Suppressor macrophage treated with lipopolysaccharide for 4 hours (primary cell): ENCODE measurements at regions not wholly inside any gene's neighbourhood (a gene's known extent, or its start where the extent isn't known, plus 50 kb on each side); places are given as distances from the start of the nearest gene placed in this dataset.
A peak's percentile ranks its signal among the peaks of the same experiment; 100 is the strongest.
"Not testable (repeated sequence)": the region's sequence is repeated elsewhere in the genome, so short reads cannot be mapped to it uniquely, and the experiment has no call there.

Source experiments
- DNase-seq: peaks from one replicate; pipeline ENCODE4 v3.0.0-alpha.2; 2020

DNA sequence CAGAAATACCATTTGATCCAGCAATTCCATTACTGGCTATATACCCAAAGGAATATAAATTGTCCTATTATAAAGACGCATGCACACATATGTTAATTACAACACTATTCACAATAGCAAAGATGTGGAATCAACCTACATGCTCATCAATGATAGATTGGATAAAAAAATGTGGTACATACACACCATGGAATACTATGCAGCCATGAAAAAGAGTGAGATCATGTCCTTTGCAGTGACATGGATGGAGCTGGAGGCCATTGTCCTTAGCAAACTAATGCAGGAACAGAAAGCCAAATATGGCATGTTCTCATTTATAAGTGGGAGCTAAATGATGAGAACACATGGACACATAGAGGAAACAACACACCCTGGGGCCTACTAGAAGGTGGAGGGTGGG lies 78.3 kb upstream of the EED start:
- not testable (repeated sequence) for DNase-seq

DNA sequence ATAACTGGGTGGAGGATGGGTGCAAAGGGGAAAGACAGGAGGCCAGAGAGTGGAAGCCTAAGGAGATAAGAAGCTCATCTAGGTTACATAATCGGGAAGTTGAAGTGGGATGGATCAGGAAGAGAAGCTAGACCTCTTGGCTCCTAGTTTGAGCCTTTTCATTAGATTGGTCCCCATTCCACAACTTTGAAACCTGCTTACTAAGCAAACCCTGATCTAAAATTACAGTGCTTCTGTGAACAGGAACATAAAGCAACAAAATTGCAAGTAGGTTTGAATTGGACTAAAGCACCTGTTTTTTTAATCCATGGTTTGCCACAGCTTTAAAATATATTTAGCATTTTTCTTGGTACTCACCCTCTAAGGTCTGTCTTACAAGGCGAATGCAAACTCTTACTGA lies 80.4 kb upstream of the EED start:
- DNase-seq: no peak

DNA sequence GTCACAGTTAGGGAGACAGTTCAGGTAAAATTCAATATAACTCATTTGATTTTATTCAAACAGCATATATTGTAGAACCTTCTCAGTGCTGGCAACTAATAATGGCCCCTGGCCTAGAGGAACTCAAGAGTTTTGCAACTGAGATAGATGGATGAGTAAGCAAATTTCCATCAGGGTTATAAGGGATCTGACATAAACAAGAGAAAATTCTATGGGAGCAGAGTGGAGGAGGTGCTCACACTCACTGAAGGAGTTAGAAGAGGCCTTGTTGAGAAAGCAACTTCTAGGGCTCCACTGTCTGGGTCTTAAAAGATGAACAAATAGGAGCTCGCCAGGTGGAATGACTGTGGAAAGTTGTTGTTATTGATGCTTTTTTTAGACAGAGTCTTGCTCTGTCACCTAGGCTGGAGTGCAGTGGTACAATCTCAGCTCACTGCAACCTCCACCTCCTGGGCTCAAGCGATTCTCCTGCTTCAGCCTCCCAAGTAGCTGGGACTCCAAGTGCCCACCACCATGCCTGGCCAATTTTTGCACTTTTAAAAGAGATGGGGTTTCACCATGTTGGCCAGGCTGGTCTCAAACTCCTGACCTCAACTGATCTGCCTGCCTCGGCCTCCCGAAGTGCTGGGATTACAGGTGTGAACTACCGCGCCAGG lies 81.2 kb upstream of the EED start:
- DNase-seq: peak; percentile 84

DNA sequence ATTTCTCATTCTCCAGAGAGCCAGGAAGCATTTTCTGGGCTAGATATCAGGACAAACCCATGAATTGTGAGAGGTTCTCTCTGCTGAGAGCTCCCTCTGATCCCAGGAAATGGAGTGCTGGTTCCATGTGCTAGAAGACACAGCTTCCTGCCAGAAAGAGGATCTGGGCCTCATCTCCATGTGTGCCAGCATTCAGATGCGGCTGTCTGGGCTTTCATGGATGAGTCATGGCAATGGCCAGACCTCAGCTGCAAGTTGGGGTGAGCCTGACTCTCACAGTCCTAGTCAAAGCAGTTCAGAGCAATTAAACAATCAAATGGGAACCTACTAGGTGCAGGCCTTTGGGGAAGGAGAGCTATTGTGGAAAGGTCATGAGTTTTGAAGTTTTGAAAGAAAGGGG lies 82.3 kb upstream of the EED start:
- peak; percentile 89 for DNase-seq

DNA sequence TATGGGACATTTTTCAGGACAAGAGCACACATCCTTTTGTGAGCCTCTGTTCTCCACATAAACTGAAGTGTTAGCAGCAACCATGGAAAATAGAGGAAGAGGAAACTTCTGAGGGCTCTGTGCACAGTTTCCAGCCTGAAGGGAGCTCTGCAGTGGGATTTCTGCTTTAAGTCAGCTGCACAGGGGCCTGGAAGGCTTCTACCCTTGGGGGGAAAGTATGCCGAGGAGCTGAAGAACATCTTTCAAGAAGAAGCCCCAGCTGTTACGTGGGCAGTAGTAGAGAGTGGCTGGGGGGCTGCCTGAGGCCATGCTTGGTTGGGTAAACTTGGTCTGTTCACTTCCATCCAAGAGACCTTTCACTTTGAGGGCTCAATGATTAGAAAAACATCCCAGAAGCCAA lies 82.7 kb upstream of the EED start:
- no peak for DNase-seq

DNA sequence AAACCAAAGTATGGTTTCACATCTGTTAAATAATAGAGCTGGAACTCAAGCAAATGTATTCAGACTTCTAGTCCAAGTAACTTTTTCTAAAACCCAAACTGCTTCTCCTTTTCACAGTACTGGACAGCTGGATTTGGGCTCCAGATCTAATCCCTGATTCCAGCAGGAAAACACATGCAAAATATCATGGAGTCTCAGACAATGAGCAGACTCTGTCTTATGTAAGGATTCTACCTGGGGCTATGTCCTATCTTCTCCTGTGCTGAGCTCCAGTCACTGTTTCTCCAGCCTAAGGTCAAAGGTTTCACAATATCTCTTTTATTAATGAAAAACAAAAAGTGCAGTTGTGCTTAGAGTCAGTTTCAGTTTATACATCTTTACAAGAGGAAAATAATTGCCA lies 83.2 kb upstream of the EED start:
- DNase-seq: no peak

DNA sequence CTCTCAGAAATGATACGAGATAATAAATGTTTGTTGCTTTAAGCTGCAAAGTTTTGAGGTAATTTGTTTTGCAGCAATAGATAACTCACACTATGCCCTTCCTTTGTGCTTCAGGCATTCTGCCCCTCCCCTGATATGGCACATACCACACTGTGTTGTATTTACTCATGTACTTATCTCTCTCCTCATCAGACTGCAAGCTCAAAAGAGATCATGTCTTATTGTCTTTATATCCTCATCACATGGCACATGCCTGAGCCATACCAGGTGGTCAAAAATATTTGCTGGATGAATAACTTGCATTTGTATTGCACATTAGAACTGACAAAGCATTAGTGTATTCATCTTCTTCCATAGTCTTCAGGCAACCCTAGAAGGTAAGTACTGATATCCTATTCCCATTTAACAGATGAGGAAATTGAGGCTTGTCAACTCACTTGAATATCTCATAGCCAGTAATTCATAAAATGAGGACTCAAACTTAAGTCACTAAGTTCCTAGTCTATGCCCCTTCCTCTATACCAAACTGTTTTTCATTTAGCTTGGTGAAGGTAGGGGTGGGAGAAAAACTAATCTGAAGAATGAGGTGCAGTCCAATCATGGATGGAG lies 83.9 kb upstream of the EED start:
- no peak for DNase-seq

DNA sequence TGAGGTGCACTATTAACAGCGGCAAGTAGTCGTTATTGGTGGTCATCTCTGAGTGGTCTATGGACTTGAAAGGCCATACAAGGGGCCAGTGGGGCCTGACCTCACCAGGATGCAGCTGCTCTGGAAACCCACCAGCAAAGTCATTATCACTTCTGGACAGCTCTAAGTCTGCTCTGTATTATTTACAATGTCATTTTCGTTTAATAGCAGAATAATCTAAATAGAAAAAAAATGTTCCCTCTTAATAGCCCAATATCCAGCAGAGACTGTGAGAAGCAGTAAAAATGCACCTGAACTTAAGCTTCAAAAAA lies 85.0 kb upstream of the EED start:
- DNase-seq: no peak

DNA sequence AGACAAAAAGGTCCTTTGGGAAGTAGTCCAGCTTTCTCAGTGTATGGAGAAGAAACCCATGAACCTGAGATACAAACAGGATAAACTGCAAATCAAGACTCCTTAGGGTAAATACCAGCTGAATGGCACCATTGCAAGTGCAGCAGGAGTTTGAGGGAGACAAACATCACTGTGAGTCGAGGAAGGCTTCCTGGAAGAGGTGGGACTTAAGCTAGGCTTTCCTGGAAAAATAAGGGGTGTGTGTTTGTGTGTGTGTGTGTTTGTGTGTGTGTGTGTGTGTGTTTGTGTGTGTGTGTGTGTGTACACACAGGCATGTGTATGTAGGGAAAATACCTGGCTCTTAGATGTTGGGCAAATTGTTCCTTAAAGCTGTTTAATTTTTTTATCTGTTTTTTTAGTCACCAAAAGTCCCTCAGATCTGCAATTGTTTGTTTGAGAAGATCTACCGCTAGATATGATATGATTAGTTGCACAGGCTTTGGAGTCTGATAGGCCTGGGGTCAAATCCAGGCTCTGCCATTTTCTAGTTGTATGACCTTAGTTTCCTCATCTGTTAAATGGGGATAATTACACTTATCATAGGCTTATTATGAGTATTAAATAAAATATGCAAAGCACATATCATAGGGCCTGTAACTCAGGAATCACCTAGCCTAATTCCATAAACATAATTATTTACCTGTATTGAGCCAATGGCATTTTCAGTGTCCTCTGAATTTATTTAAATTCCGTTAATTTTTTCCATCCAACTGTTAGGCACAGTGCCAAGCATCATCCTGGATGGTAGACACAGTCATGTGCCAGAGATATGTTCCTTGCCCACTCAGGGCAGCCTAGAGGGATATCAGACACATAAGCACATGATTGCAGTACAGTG lies 85.6 kb upstream of the EED start:
- DNase-seq: no peak

DNA sequence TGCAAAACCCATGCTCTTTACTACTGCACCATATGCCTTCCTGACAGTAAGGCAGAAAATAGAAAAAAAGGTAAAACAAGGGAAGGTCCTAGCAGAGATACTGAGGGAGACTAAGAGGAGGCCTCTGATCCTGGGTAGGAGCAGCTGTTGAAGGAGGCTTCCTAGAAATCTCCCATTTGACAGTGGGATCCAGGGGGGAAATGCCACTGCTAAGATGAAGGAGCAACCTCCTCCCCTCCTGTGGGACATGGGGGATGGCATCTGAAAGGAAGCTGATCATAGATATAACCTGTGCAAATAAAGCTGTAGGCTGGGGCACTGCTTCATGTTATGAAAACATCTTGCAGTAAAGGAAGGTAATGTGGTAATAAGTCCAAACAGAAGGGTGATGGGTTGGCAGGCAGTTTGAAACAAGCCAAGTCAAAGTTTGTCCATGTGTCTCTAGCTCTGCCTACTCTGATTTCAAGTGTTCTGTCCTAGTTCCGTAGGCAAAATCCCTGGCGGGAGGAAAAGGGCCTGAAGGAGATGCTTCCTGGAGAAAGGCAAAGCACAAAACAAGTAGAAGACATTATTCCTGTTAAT lies 86.7 kb upstream of the EED start:
- no peak for DNase-seq

DNA sequence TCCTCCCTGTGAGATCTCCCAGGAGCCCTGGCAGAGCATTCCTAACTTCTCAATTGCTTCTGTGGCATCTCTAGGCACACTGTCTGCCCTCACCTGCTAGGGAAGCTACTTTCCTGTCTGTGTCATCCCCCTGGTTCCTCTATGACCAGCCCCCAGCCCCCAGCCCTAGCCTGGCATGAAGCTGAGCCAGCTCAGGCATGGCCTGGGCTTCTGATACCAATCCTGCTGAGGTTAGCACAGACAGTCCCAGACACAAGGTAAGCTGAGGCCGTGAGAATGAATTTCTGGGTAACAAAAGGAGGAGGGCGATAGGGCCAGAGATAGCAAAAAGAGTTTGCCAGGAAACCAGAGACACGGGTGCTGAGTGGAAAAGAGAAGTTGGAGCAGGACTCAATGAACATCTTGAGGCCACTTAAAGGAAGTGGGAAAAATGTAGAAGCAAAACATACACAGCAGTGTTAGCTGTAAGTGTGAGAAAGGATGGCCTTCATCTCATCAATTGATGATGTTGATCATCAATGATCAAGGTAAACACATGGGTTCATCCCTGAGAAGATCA lies 87.6 kb upstream of the PICALM start:
- peak; percentile 46 for DNase-seq

DNA sequence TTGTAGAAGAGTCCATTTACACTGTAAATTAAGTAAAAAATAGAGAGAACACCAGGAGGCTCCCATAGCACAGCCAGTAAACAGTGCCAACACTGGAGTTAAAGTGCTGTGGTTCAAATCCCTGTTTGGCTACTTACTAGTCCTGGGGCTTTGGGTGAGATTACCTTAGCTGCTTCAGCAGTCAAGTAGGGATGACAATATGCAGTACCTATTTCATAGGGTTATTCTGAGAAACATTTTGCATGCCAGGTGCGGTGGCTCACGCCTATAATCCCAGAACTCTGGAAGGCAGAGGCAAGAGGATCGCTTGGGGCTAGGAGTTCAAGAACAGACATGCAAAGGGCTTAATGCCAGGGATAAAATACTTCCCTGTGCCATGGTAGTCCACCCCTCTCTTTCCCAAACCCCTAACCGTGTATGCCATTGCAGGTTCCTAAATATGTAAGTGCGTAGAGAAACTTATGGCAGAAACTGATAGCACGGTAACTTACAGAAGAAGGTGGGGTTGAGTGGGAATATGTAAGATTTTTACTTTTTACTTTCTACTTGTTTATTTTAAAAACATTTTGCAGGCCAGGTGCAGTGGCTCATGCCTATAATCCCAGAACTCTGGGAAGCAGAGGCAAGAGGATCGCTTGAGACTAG lies 86.4 kb upstream of the PICALM start:
- no peak for DNase-seq

DNA sequence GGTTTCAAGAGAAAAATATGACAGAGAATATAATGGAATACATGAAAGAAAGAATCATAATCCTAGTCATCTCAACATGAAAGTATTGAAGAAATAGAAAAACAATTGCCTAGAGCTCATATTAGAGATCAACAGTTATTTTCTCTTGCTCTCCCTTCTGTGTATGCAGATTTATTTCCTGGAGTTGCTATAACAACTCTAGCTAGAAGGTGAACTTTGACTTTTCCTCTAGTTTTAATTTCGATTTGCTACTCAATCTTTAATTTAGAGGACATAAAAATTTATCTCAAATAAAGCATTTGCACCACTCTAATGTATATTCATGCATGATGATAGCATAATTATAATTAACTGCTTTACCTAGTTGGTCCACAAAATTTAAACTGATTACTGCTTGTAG lies 84.6 kb upstream of the PICALM start:
- DNase-seq: no peak

DNA sequence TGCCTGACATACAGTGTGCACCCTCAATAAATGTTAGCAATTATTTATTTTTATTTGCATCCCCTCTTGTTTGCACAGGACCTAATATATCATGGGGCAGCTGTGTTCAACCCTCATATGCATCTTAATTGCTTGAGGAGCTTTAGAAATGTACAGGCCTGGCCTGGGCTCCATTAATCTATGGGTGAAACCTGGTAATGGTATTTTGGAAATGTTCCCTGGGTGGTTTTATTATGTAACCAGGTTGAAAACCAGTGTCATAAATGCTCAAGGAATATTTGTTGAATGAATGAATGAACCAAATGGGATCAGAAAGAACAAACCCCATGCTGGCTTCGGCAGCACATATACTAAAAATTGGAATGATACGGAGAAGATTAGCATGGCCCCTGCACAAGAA lies 84.0 kb upstream of the PICALM start:
- no peak for DNase-seq

DNA sequence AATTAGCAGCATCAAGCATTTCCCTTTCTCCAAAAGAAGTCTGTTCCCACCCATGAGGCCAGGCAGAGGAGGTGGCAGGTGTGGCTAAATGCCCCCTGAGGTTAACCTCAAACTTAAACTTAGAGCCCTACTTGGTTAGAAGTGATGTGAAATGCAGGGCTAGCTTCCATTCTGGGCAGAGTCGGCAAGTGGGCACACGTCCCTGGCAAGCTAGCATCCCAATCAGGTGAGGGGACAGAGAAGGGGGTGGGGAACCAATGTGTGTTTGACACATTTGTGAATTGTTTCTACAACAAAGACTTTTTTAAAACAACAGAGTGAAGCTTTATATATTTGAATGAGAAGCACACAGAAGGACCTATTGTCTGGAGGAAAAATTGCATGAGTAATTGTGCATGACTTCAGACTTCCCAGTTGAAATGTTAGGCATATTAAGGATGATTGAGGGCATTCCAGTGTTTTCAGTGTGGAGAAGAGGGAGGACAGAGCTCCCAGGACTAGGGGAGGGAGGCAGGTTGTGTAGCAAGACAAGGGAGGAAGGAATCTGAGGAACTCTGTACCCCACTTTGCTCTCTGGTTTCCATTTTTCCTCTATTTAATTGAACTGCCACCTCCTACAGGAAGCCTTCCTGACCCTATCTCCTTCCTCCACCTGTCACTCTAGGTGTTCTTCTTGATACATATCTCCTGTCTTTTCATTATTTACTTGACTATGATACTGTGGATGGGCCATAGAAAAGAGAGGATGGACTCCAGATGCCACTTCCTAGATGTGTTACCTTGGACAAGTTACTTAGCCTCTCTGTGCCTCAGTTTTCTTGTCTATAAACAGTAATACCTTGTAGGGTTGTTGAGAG lies 83.3 kb upstream of the PICALM start:
- no peak for DNase-seq

DNA sequence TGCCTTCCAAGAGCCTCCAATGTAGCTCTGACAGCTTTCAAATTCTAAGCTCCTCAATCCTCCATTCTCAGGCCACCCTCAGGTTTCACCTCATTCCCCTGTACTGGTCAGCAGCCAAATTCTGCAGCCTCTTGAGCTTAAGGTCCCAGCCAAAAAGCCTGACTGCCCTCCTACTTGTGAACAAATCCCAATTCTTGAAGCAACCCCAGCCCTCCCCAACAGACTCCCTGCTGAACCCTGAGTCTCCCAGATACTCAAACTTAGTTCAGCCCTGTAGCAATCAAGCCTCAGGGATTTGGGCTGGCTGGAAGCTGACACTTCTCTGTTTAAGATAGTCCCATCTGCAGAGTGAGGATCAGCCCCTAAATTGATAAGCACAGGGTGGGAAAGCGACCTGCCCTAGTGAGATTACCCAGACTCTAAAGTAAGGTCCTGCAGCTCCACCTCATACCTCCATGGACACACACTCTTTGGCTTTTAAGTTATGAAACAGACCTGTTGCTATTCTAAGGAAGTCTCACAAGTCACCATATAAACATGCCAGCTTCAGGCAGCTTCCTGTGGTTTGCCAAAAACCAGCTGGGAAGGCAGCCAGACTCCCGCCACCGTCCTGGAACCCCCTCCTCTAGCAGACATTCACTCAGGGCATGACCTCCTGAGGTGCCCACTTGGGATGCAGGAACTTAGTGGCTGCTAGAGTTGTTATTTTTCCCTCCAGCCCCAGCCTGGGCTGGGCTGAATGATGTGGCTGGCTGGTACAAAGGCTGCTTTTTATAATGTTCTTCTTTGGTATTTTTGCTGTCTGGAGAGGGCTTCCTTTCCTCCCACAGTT lies 82.5 kb upstream of the PICALM start:
- no peak for DNase-seq

DNA sequence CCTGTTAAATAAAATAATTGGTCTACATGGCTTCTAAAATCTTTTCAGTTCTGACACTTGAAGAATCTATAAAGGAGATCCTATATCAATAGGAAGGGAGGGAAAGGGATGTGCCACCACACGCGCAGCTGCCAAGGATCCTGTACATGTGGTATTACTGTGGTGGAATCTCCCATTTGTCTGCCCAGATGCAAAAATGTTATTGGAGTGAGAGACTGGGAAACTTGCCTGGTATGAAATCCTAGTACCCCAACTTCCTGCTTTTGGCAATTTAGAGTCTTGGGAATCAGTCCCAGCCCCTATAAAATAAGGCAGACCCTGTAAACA lies 81.9 kb upstream of the PICALM start:
- DNase-seq: no peak

DNA sequence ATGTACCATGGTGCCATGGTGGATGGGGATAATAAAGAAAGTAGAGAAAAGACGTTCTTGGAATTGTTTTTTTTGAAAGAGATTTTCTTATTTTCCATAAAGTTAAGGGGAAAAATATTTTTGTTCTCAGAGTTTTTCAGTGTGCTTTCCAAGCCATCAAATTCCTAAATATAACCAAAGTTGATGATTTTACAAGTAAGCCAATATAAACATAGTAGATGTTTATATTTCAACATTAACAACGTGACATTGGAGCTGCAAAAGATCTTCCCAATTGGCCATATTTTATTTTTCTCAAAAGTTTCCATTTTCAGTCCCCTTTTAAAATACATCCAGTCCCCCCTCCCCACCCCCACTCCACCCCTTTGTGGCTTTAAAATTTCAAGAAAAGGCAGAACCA lies 80.9 kb upstream of the PICALM start:
- no peak for DNase-seq

DNA sequence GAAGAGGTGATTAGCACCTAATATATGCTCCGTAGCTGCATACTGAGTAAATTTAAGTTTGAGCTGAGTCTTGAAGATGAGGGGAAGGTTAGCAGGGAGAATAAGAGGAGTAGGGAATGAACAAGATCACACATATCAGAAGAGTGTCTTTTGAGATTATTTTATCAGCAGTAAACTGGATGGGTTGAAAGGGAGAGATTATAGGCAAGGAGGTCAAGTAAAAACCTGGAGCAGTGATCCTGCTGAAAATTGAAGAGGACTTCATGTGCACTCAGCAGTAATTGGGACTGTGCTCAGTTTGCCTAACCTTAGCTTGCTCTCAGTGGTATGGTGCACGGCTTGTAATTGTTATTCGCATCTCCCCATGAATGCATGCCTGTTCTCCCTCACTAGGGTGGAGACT lies 79.5 kb upstream of the PICALM start:
- no peak for DNase-seq

DNA sequence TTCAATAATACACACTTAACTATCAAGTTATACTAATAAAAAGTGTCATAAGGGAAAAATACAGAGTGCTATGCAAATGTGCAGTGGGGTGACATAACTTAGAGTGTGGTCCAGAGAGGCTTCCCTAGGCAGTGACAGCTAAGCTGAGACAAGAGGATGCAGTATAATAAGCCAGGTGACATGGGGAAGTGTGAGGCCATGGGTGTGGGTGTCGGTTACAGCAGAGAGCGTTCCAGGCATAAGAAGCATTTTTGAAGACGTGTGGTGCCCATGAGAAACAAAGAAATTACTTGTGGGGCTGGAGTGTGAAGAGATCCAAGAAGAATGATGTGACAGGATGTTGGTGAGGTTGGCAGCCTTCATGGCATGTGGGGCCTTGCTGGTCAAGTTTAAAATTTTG lies 78.1 kb upstream of the PICALM start:
- DNase-seq: no peak

DNA sequence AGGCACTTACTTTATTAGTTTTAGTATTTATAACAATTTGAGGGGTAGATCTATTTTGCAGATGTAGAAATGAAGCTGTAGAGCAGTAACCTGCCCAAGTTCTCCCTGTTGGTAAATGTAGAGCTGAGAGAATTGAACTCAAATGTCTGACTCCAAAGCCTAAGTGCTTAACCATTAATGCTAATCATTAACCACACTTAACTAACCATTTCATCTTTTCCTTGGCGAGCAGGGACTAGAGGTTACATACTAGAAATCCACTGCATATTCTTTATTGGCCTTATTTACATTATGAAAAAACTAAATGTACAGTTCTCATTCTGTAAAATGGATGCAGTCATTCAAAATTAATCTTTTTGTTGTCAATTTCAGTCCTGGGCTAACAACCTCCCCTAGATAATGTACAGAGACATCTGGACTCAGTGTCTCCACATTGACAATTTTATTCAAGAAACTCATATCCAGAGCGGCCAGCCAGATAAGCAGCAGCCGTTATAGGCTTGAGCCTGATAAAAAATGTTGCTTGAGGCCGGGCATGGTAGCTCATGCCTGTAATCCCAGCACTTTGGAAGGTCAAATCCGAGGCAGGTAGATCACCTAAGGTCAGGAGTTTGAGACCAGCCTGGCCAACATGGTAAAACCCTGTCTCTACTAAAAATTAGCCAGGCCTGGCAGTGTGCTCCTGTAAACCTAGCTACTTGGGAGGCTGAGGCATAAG lies 76.7 kb upstream of the PICALM start:
- no peak for DNase-seq
